GM21825 (cell line): ENCODE measurements at regions not wholly inside any gene's neighbourhood (a gene's known extent, or its start where the extent isn't known, plus 50 kb on each side); places are given as distances from the start of the nearest gene placed in this dataset.

Experiments
- ATAC-seq: cut with Tn5 transposase; IDR thresholded peaks from one replicate; pipeline ENCODE4 v1.9.1; 2021; ENCODE audit warnings: mild to moderate bottlenecking, moderate library complexity; ENCODE audit not compliant: unreplicated experiment

GRCh38 chr2:12928197-12928774 lies 211.6 kb downstream of the TRIB2 start:
- no peak for ATAC-seq

GRCh38 chr2:12928775-12929401 lies 212.2 kb downstream of the TRIB2 start:
- no peak for ATAC-seq

- no peak for ATAC-seq
Observed at GRCh38 chr2:12929758-12930157, 213.0 kb downstream of the TRIB2 start.

GRCh38 chr2:12930391-12930790 lies 213.7 kb downstream of the TRIB2 start:
- no peak for ATAC-seq

- no peak for ATAC-seq
Observed at GRCh38 chr2:12931186-12931844, 214.6 kb downstream of the TRIB2 start.

- no peak for ATAC-seq
Observed at GRCh38 chr2:12932192-12932591, 215.5 kb downstream of the TRIB2 start.

GRCh38 chr2:12934146-12934756 lies 217.5 kb downstream of the TRIB2 start:
- no peak for ATAC-seq

- no peak for ATAC-seq
Observed at GRCh38 chr2:12935222-12935621, 218.5 kb downstream of the TRIB2 start.

- no peak for ATAC-seq
Observed at GRCh38 chr2:12935796-12936195, 219.1 kb downstream of the TRIB2 start.

- ATAC-seq = no peak
Observed at GRCh38 chr2:12941203-12941602, 224.5 kb downstream of the TRIB2 start.

- ATAC-seq = no peak
Observed at GRCh38 chr2:12948231-12948960, 231.7 kb downstream of the TRIB2 start.

- ATAC-seq = no peak
Observed at GRCh38 chr2:12948961-12949353, 232.2 kb downstream of the TRIB2 start.

- ATAC-seq = no peak
Observed at GRCh38 chr2:12949406-12949805, 232.7 kb downstream of the TRIB2 start.

- ATAC-seq = no peak
Observed at GRCh38 chr2:12950174-12950573, 233.4 kb downstream of the TRIB2 start.

- ATAC-seq = no peak
Observed at GRCh38 chr2:12950957-12951656, 234.4 kb downstream of the TRIB2 start.

- no peak for ATAC-seq
Observed at GRCh38 chr2:12951657-12951973, 234.9 kb downstream of the TRIB2 start.

- ATAC-seq = no peak
Observed at GRCh38 chr2:12953596-12953995, 236.9 kb downstream of the TRIB2 start.

GRCh38 chr2:12955864-12956263 lies 239.1 kb downstream of the TRIB2 start:
- no peak for ATAC-seq

GRCh38 chr2:12957251-12957650 lies 240.5 kb downstream of the TRIB2 start:
- no peak for ATAC-seq

GRCh38 chr2:12959935-12960334 lies 243.2 kb downstream of the TRIB2 start:
- no peak for ATAC-seq

GRCh38 chr2:12960671-12961070 lies 243.9 kb downstream of the TRIB2 start:
- no peak for ATAC-seq
